Sigmoid colon (tissue), 6 donors: ENCODE measurements at regions not wholly inside any gene's neighbourhood (a gene's known extent, or its start where the extent isn't known, plus 50 kb on each side); places are given as distances from the start of the nearest gene placed in this dataset.

ENCODE experiments used
- DNase-seq: peaks from one replicate; pipeline ENCODE4 v3.0.0-alpha.2; 2019
- H3K27ac ChIP-seq, 4 donors: fragments of 200-600 bp; sonication (generic); one replicate each; pipeline ENCODE4 v1.5.1; 2016 to 2019; ENCODE audit warnings: mild to moderate bottlenecking in 1 of 4
- H3K27me3 ChIP-seq, 3 donors: fragments of 200-600 bp; sonication (generic); one replicate each; pipeline ENCODE4 v1.5.1; 2019; ENCODE audit warnings: mild to moderate bottlenecking in 1 of 3
- H3K36me3 ChIP-seq, 4 donors: fragments of 200-600 bp; sonication (generic); one replicate each; pipeline ENCODE4 v1.5.1; 2016 to 2019
- H3K4me1 ChIP-seq, 4 donors: fragments of 200-600 bp; sonication (generic); one replicate each; pipeline ENCODE4 v1.5.1; 2017 to 2019
- H3K4me3 ChIP-seq, 4 donors: fragments of 200-600 bp; sonication (generic); one replicate each; pipeline ENCODE4 v1.5.1; 2017 to 2019; ENCODE audit warnings: mild to moderate bottlenecking in 2 of 4, moderate library complexity in 1 of 4
- H3K9me3 ChIP-seq, 4 donors: fragments of 200-600 bp in 3 of 4; sonication (generic) in 3 of 4; one replicate each; pipeline versions ENCODE4 v1.5.1 to v1.6.1; 2013 to 2019
- CTCF ChIP-seq, 4 experiments: fragments of 450-650 bp in 3 of 4; fragments of 200-600 bp in 1 of 4; IDR thresholded peaks; one replicate each; pipeline ENCODE4 v1.5.1; 2016 to 2019; ENCODE audit warnings: antibody characterized with exemption in 4 of 4, mild to moderate bottlenecking in 3 of 4, moderate library complexity in 2 of 4
- EP300 ChIP-seq, 4 donors: sonication (generic); formaldehyde crosslinking; IDR thresholded peaks; one replicate each; pipeline ENCODE4 v1.6.1; 2017; ENCODE audit warnings: antibody characterized with exemption in 4 of 4
- POLR2A ChIP-seq, 2 donors: fragments of 450-650 bp; IDR thresholded peaks; one replicate each; pipeline ENCODE4 v1.6.1; 2016; ENCODE audit warnings: antibody characterized with exemption in 2 of 2, mild to moderate bottlenecking in 2 of 2, moderate library complexity in 2 of 2
- POLR2AphosphoS5 ChIP-seq, 4 donors: sonication (generic); formaldehyde crosslinking; IDR thresholded peaks; one replicate each; pipeline ENCODE4 v1.6.1; 2017; ENCODE audit warnings: antibody characterized with exemption in 4 of 4
- WGBS, 2 donors: extraction: QIAGEN DNeasy Blood & Tissue Kit; methylation state at CpG; one replicate each; pipeline ENCODE4 v1.1.7; 2013; 5-methylcytosine and 5-hydroxymethylcytosine counted together
- intact Hi-C: fragments of 100-400 bp; cut with DNase I; formaldehyde crosslinking; loops from one replicate; pipeline ENCODE4 v1.15.1; 2023
- donor health status: healthy with polysubstance abuse.
- donor health status: healthy.

GRCh38 chr9:86690034-86690433 is 257.3 kb downstream of the GAS1 start:
- Histone ChIP-seq H3K4me3 (no peak overlapping the region), H3K4me1 (peaks cover 0 to under 1% (median 0%) of the 10 kb centered on the region in 4 donors), H3K27ac (no peak overlapping the region), H3K36me3 (no peaks in the 10 kb centered on the region), H3K9me3 (no peaks in the 10 kb centered on the region), H3K27me3 (no peaks in the 10 kb centered on the region)
- DNase-seq, result no peak
- intact Hi-C loops, result no loop called here
- TF ChIP-seq POLR2A (IDR thresholded peaks at IDR 0.05), result no peak
- no peak for TF ChIP-seq EP300 (IDR thresholded peaks at IDR 0.05)
- TF ChIP-seq POLR2AphosphoS5 (IDR thresholded peaks at IDR 0.05), result no peak
- no peak for TF ChIP-seq CTCF (IDR thresholded peaks at IDR 0.05)

DNA sequence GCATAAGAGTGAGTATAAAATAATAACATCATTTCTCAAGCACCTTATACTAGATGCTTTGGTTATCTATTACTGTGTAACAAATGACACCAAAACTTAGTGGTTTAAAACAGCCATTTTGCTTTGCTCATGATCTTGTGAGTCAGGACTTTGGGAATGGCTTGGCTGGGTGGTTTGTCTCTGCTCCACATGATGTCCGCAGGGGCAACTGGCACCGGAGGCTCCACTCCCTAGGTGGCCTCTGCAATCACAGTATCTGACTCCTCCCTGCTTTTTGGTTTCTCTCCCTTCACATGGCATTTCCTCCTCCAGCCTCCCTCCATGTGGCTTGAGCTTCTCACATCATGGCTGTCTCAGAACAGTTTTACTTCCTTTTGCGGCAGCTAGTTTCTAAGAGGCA is 259.5 kb downstream of the GAS1 start:
- TF ChIP-seq POLR2AphosphoS5 (IDR thresholded peaks at IDR 0.05) (no peak), EP300 (IDR thresholded peaks at IDR 0.05) (no peak), CTCF (IDR thresholded peaks at IDR 0.05) (no peak), POLR2A (IDR thresholded peaks at IDR 0.05) (no peak)
- WGBS, 2 donors, result 87 to 88% methylated on average over 3 of the region's 3 CpGs
- H3K4me3 ChIP-seq, result no peak overlapping the region
- H3K36me3 ChIP-seq, result no peaks in the 10 kb centered on the region
- DNase-seq, result no peak
- H3K27ac ChIP-seq, result no peak overlapping the region
- intact Hi-C loops, result no loop called here
- peaks cover 0 to 16% (median 13%) of the 10 kb centered on the region in 4 donors for H3K4me1 ChIP-seq
- H3K27me3 ChIP-seq, result no peaks in the 10 kb centered on the region
- no peaks in the 10 kb centered on the region for H3K9me3 ChIP-seq

GRCh38 chr9:86685556-86685955 is 261.8 kb downstream of the GAS1 start:
- Histone ChIP-seq H3K36me3 (no peaks in the 10 kb centered on the region), H3K27ac (no peak overlapping the region), H3K9me3 (no peaks in the 10 kb centered on the region), H3K4me3 (no peak overlapping the region), H3K4me1 (peaks cover 0 to 16% (median 13%) of the 10 kb centered on the region in 4 donors), H3K27me3 (no peaks in the 10 kb centered on the region)
- 54 to 79% methylated on average over 3 of the region's 3 CpGs for WGBS, 2 donors
- intact Hi-C loops, result no loop called here
- no peak for DNase-seq
- TF ChIP-seq EP300 (IDR thresholded peaks at IDR 0.05) (no peak), CTCF (IDR thresholded peaks at IDR 0.05) (no peak), POLR2AphosphoS5 (IDR thresholded peaks at IDR 0.05) (no peak), POLR2A (IDR thresholded peaks at IDR 0.05) (no peak)

GRCh38 chr9:86684148-86684547 is 263.2 kb downstream of the GAS1 start:
- Histone ChIP-seq H3K27ac (no peak overlapping the region), H3K4me3 (no peak overlapping the region), H3K9me3 (no peaks in the 10 kb centered on the region), H3K4me1 (peaks cover 0 to 16% (median 13%) of the 10 kb centered on the region in 4 donors), H3K36me3 (no peaks in the 10 kb centered on the region), H3K27me3 (no peaks in the 10 kb centered on the region)
- no peak for TF ChIP-seq POLR2AphosphoS5 (IDR thresholded peaks at IDR 0.05)
- TF ChIP-seq POLR2A (IDR thresholded peaks at IDR 0.05), result no peak
- TF ChIP-seq CTCF (IDR thresholded peaks at IDR 0.05), result no peak
- no peak for TF ChIP-seq EP300 (IDR thresholded peaks at IDR 0.05)
- intact Hi-C loops, result no loop called here
- 4 to 30% methylated on average over 1 of the region's 1 CpG for WGBS, 2 donors
- DNase-seq, result no peak

DNA sequence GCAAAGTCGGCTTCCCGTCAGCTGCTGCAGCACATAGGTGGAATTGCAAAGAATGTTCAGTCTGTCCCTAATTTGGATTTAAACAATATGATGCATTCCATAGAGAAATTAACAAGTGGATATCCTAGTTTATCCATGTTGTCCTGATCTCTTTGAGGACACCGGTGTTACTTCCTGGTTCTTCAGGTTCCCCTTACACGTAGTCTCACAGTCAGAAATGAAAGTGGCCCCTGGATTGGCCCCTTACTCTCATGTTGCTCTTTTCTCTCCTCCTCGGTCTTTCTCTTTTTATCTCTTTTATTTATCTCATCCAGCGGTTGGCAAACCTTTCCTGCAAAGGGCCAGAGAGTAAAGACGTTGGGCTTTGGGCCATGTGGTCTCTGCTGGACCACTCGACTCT is 265.1 kb downstream of the GAS1 start:
- Histone ChIP-seq H3K27me3 (no peaks in the 10 kb centered on the region), H3K27ac (no peak overlapping the region), H3K4me3 (no peak overlapping the region), H3K4me1 (peaks cover 0 to 16% (median 13%) of the 10 kb centered on the region in 4 donors), H3K36me3 (no peaks in the 10 kb centered on the region), H3K9me3 (no peaks in the 10 kb centered on the region)
- no peak for DNase-seq
- WGBS, 2 donors, result 70 to 77% methylated on average over 8 of the region's 8 CpGs
- intact Hi-C loops, result no loop called here
- TF ChIP-seq POLR2AphosphoS5 (IDR thresholded peaks at IDR 0.05) (no peak), POLR2A (IDR thresholded peaks at IDR 0.05) (no peak), CTCF (IDR thresholded peaks at IDR 0.05) (no peak), EP300 (IDR thresholded peaks at IDR 0.05) (no peak)
